ENCODE measurements at regions not wholly inside any gene's neighbourhood (a gene's known extent, or its start where the extent isn't known, plus 50 kb on each side); places are given as distances from the start of the nearest gene placed in this dataset.

- DNase-seq (ENCODE audit: low read depth), result no peak
- no peak for TF ChIP-seq CTCF (conservative IDR thresholded peaks at IDR 0.05; ENCODE audit: control insufficient read depth, insufficient read depth, low read depth, low read length)
- no peak overlapping the region for H3K4me3 ChIP-seq (ENCODE audit: control insufficient read depth, low read depth, low read length)
Observed at GRCh38 chr2:162974771-162975170, 136.2 kb upstream of the KCNH7 start.

GRCh38 chr2:162972383-162972782 is 133.8 kb upstream of the KCNH7 start:
- no peak for TF ChIP-seq CTCF (conservative IDR thresholded peaks at IDR 0.05; ENCODE audit: control insufficient read depth, insufficient read depth, low read depth, low read length)
- H3K4me3 ChIP-seq (ENCODE audit: control insufficient read depth, low read depth, low read length), result no peak overlapping the region
- no peak for DNase-seq (ENCODE audit: low read depth)

GRCh38 chr2:162968306-162968705 is 129.7 kb upstream of the KCNH7 start:
- no peak overlapping the region for H3K4me3 ChIP-seq (ENCODE audit: control insufficient read depth, low read depth, low read length)
- TF ChIP-seq CTCF (conservative IDR thresholded peaks at IDR 0.05; ENCODE audit: control insufficient read depth, insufficient read depth, low read depth, low read length), result no peak
- DNase-seq (ENCODE audit: low read depth), result no peak

- no peak overlapping the region for H3K4me3 ChIP-seq (ENCODE audit: control insufficient read depth, low read depth, low read length)
- no peak for TF ChIP-seq CTCF (conservative IDR thresholded peaks at IDR 0.05; ENCODE audit: control insufficient read depth, insufficient read depth, low read depth, low read length)
- DNase-seq (ENCODE audit: low read depth), result no peak
Observed at GRCh38 chr2:162967811-162968210, 129.2 kb upstream of the KCNH7 start.

GRCh38 chr2:162967147-162967546 is 128.6 kb upstream of the KCNH7 start:
- no peak for DNase-seq (ENCODE audit: low read depth)
- H3K4me3 ChIP-seq (ENCODE audit: control insufficient read depth, low read depth, low read length), result no peak overlapping the region

GRCh38 chr2:162965191-162965590 is 126.6 kb upstream of the KCNH7 start:
- no peak for TF ChIP-seq CTCF (conservative IDR thresholded peaks at IDR 0.05; ENCODE audit: control insufficient read depth, insufficient read depth, low read depth, low read length)
- H3K4me3 ChIP-seq (ENCODE audit: control insufficient read depth, low read depth, low read length), result no peak overlapping the region
- no peak for DNase-seq (ENCODE audit: low read depth)

More at GRCh38 chr2:162967147-162967546, 128.6 kb upstream of the KCNH7 start:
- TF ChIP-seq CTCF (conservative IDR thresholded peaks at IDR 0.05; ENCODE audit: control insufficient read depth, insufficient read depth, low read depth, low read length), result no peak

- no peak overlapping the region for H3K4me3 ChIP-seq (ENCODE audit: control insufficient read depth, low read depth, low read length)
- no peak for TF ChIP-seq CTCF (conservative IDR thresholded peaks at IDR 0.05; ENCODE audit: control insufficient read depth, insufficient read depth, low read depth, low read length)
- no peak for DNase-seq (ENCODE audit: low read depth)
Observed at GRCh38 chr2:162964513-162964912, 125.9 kb upstream of the KCNH7 start.

Data from fibroblast of mammary gland (primary cell).